GM12878 (cell line): ENCODE measurements at regions not wholly inside any gene's neighbourhood (a gene's known extent, or its start where the extent isn't known, plus 50 kb on each side); places are given as distances from the start of the nearest gene placed in this dataset.

ENCODE experiments used
- ATAC-seq: fragments of 200-7000 bp; cut with Tn5 transposase; 3 replicates; pipeline ENCODE4 v1.9.1; 2020; ENCODE audit warnings: mild to moderate bottlenecking, moderate library complexity
- BruUV-seq: library from RNA; stranded (reverse); fragments of 400-500 nt; replicated peaks from 2 replicates; lab custom pipeline; 2021; lab: Mats Ljungman, UMichigan
- CTCF ChIA-PET: fragments of 300-600 bp; sonication (Branson Sonifier 250); formaldehyde crosslinking; extraction: SDS; loops from one replicate; lab custom pipeline; 2021; ENCODE audit warnings: inconsistent platforms; lab: Yijun Ruan, JAX
- POLR2A ChIA-PET: fragments of 350-600 bp; formaldehyde crosslinking; extraction: SDS; loops from one replicate; lab custom pipeline; 2021; ENCODE audit warnings: inconsistent platforms; lab: Charles Lee
- RAD21 ChIA-PET: fragments of 300-600 bp; sonication (Branson Sonifier 250); formaldehyde crosslinking; loops from one replicate; lab custom pipeline; 2023; ENCODE audit warnings: antibody characterized with exemption; ENCODE audit not compliant: unreplicated experiment; lab: Charles Lee
- SMC1A ChIA-PET: fragments of 300-600 bp; sonication (Branson Sonifier 250); formaldehyde crosslinking; loops from one replicate; lab custom pipeline; 2023; ENCODE audit not compliant: unreplicated experiment, uncharacterized antibody; lab: Charles Lee
- DNase-seq: peaks from one replicate; pipeline ENCODE4 v3.0.0-alpha.2; 2011; ENCODE audit warnings: low read depth, low spot score
- FAIRE-seq: peaks from 3 replicates; lab custom pipeline; 2011; peaks lifted over from hg19 to GRCh38; lab: Jason Lieb, UNC
- H2AFZ ChIP-seq: 2 replicates; pipeline ENCODE4 v1.6.0; 2011; ENCODE audit warnings: low read depth, low read length, control low read depth; ENCODE audit not compliant: control insufficient read depth
- H3K27ac ChIP-seq: 2 replicates; pipeline ENCODE4 v1.5.1; 2011; ENCODE audit warnings: control low read depth; ENCODE audit not compliant: control insufficient read depth, insufficient read depth
- H3K27me3 ChIP-seq, 2 experiments: replicated peaks in 1 of 2; 2 replicates each; pipeline versions ENCODE4 v1.6.0 to v1.6.1; 2011; ENCODE audit warnings: low read length in 1 of 2; ENCODE audit not compliant: control insufficient read depth in 2 of 2, insufficient read depth in 2 of 2
- H3K36me3 ChIP-seq, 2 experiments: 2 replicates each; pipeline ENCODE4 v1.5.1; 2011; ENCODE audit warnings: low read length in 1 of 2; ENCODE audit not compliant: control insufficient read depth in 2 of 2, insufficient read depth in 2 of 2
- H3K4me1 ChIP-seq: 2 replicates; pipeline ENCODE4 v1.6.1; 2011; ENCODE audit warnings: mild to moderate bottlenecking, low read length, moderate library complexity, mixed read lengths; ENCODE audit not compliant: control insufficient read depth, insufficient read depth
- H3K4me2 ChIP-seq: 2 replicates; pipeline ENCODE4 v1.6.0; 2011; ENCODE audit warnings: control low read depth; ENCODE audit not compliant: control insufficient read depth, insufficient read depth
- H3K4me3 ChIP-seq: fragments of 200-600 bp; sonication (generic); 2 replicates; pipeline ENCODE4 v1.5.1; 2016
- H3K79me2 ChIP-seq: 2 replicates; pipeline ENCODE4 v1.6.0; 2011; ENCODE audit warnings: low read length; ENCODE audit not compliant: control insufficient read depth, insufficient read depth
- H3K9ac ChIP-seq: 2 replicates; pipeline ENCODE4 v1.8.0; 2011; ENCODE audit warnings: low read length, control low read depth, mixed read lengths; ENCODE audit not compliant: control insufficient read depth, insufficient read depth
- H3K9me3 ChIP-seq: replicated peaks from 3 replicates; pipeline ENCODE4 v1.5.1; 2011; ENCODE audit warnings: mild to moderate bottlenecking, low read length; ENCODE audit not compliant: control insufficient read depth, insufficient read depth
- H4K20me1 ChIP-seq: 2 replicates; pipeline ENCODE4 v1.6.0; 2011; ENCODE audit not compliant: control insufficient read depth, insufficient read depth
- E4F1 ChIP-seq: fragments of 450-650 bp; IDR thresholded peaks from 2 replicates; pipeline ENCODE4 v1.6.1; 2018; ENCODE audit warnings: borderline replicate concordance, mild to moderate bottlenecking; ENCODE audit not compliant: partially characterized antibody
- GABPA ChIP-seq: IDR thresholded peaks from 2 replicates; pipeline ENCODE4 v1.6.1; 2014; ENCODE audit warnings: antibody characterized with exemption, low read depth, mild to moderate bottlenecking, inconsistent platforms
- NFYA ChIP-seq: IDR thresholded peaks from 2 replicates; pipeline ENCODE4 v1.6.1; 2011; ENCODE audit warnings: low read depth, mild to moderate bottlenecking, low read length, improper control_type of control experiment, borderline replicate concordance
- PAX8 ChIP-seq: fragments of 450-650 bp; IDR thresholded peaks from 2 replicates; pipeline ENCODE4 v1.6.1; 2017; ENCODE audit warnings: mild to moderate bottlenecking, moderate library complexity
- POLR2AphosphoS5 ChIP-seq: IDR thresholded peaks from 2 replicates; pipeline ENCODE4 v1.6.1; 2011; ENCODE audit warnings: mild to moderate bottlenecking, low read length, inconsistent platforms
- PRDM15 ChIP-seq: fragments of 450-650 bp; formaldehyde crosslinking; IDR thresholded peaks from 2 replicates; pipeline ENCODE4 v1.4.0; 2020; ENCODE audit warnings: mild to moderate bottlenecking, moderate library complexity
- SMAD1 ChIP-seq: fragments of 450-650 bp; IDR thresholded peaks from 2 replicates; pipeline ENCODE4 v1.6.1; 2018; ENCODE audit warnings: mild to moderate bottlenecking, low read depth; ENCODE audit not compliant: partially characterized antibody
- ZBTB40 ChIP-seq: fragments of 450-650 bp; IDR thresholded peaks from 2 replicates; pipeline ENCODE4 v1.6.1; 2016; ENCODE audit warnings: mild to moderate bottlenecking, moderate library complexity, borderline replicate concordance
- ZNF274 ChIP-seq: IDR thresholded peaks from one replicate; pipeline ENCODE4 v1.8.0; 2011; ENCODE audit not compliant: insufficient read length, insufficient read depth
- WGBS: methylation state at CpG from one replicate; pipeline ENCODE4 v1.1.6; 2016; ENCODE audit warnings: low lambda C conversion rate; ENCODE audit not compliant: insufficient replicate concordance, insufficient coverage; ENCODE audit errors: missing lambda C conversion rate; 5-methylcytosine and 5-hydroxymethylcytosine counted together
- in situ Hi-C: fragments of 300-500 bp; cut with MboI; formaldehyde crosslinking; loops from 9 replicates; pipeline ENCODE4 v1.14.3; 2018; ENCODE audit warnings: mixed read lengths
- intact Hi-C: fragments of 100-400 bp; cut with micrococcal nuclease; formaldehyde crosslinking; loops from one replicate; pipeline ENCODE4 v1.14.2; 2022; ENCODE audit not compliant: unreplicated experiment

GRCh38 chr1:208511242-208511860 lies 267.2 kb upstream of the PLXNA2 start:
- TF ChIP-seq PRDM15: no peak
- TF ChIP-seq NFYA: no peak
- TF ChIP-seq SMAD1: no peak
- TF ChIP-seq E4F1: no peak
- TF ChIP-seq PAX8: no peak
- no peak for TF ChIP-seq ZNF274
- TF ChIP-seq POLR2AphosphoS5: no peak
- TF ChIP-seq GABPA: no peak
- TF ChIP-seq ZBTB40: no peak
- Histone ChIP-seq H3K27me3 (no peaks in the 10 kb centered on the region), H3K4me3 (no peak overlapping the region), H3K36me3 (no peaks in the 10 kb centered on the region), H4K20me1 (no peaks in the 10 kb centered on the region), H3K79me2 (no peaks in the 10 kb centered on the region), H3K9me3 (no peaks in the 10 kb centered on the region; the same call in 2 of the 3 replicates), H3K4me1 (no peaks in the 10 kb centered on the region), H3K27ac (no peak overlapping the region), H3K4me2 (no peak overlapping the region), H2AFZ (no peak overlapping the region), H3K9ac (no peak overlapping the region)
- ChIA-PET POLR2A (no interaction called here), RAD21 (no interaction called here), CTCF (no interaction called here), SMC1A (interaction anchor here (1.1 kb wide), 1 partner anchor 13 kb away, joined by 3 read pairs; no protein-coding TSS in a partner anchor)
- intact Hi-C loops (no loop called here), in situ Hi-C loops (no loop called here)
- no TSS peak for BruUV-seq
- DNase-seq: no peak
- no peak for ATAC-seq
- 12% methylated on average over 6 of the region's 6 CpGs for WGBS
- FAIRE-seq: no peak
